DND-41 (cell line): ENCODE measurements at regions not wholly inside any gene's neighbourhood (a gene's known extent, or its start where the extent isn't known, plus 50 kb on each side); places are given as distances from the start of the nearest gene placed in this dataset.
"Not testable (repeated sequence)": the region's sequence is repeated elsewhere in the genome, so short reads cannot be mapped to it uniquely, and the experiment has no call there.

Source experiments
- ATAC-seq: fragments of 200-7000 bp; cut with Tn5 transposase; 3 replicates; pipeline ENCODE4 v1.9.1; 2021; ENCODE audit warnings: low read depth; ENCODE audit not compliant: insufficient read depth
- DNase-seq: peaks from one replicate; pipeline ENCODE4 v3.0.0-alpha.2; 2020
- H2AFZ ChIP-seq: 2 replicates; pipeline ENCODE4 v1.6.0; 2012; ENCODE audit warnings: low read depth, low read length
- H3K27ac ChIP-seq: 2 replicates; pipeline ENCODE4 v1.5.1; 2012; ENCODE audit warnings: low read length, inconsistent platforms
- H3K27me3 ChIP-seq: fragments of 200-600 bp; sonication (generic); 2 replicates; pipeline ENCODE4 v1.6.0; 2012; ENCODE audit warnings: low read length, mild to moderate bottlenecking, inconsistent platforms; ENCODE audit not compliant: insufficient read depth, poor library complexity
- H3K36me3 ChIP-seq: 2 replicates; pipeline ENCODE4 v1.5.1; 2012; ENCODE audit warnings: low read length, inconsistent platforms; ENCODE audit not compliant: insufficient read depth
- H3K4me1 ChIP-seq: 2 replicates; pipeline ENCODE4 v1.5.1; 2012; ENCODE audit warnings: mild to moderate bottlenecking, low read length; ENCODE audit not compliant: insufficient read depth
- H3K4me2 ChIP-seq: 2 replicates; pipeline ENCODE4 v1.6.0; 2012; ENCODE audit warnings: mild to moderate bottlenecking, moderate library complexity, low read length, inconsistent platforms; ENCODE audit not compliant: insufficient read depth
- H3K4me3 ChIP-seq, 2 experiments: fragments of 200-600 bp in 1 of 2; shearing (Covaris generic) in 1 of 2; 2 replicates each; pipeline ENCODE4 v1.5.1; 2012 to 2016; ENCODE audit warnings: inconsistent platforms in 2 of 2, low read length in 2 of 2, mild to moderate bottlenecking in 2 of 2, low read depth in 1 of 2, moderate library complexity in 1 of 2
- H3K79me2 ChIP-seq: 2 replicates; pipeline ENCODE4 v1.6.0; 2012; ENCODE audit warnings: low read length, inconsistent platforms; ENCODE audit not compliant: insufficient read depth
- H3K9ac ChIP-seq: 2 replicates; pipeline ENCODE4 v1.6.0; 2012; ENCODE audit warnings: low read depth, mild to moderate bottlenecking, inconsistent platforms, low read length, moderate library complexity
- H3K9me3 ChIP-seq: 2 replicates; pipeline ENCODE4 v1.5.1; 2012; ENCODE audit warnings: low read length, moderate library complexity, mild to moderate bottlenecking, inconsistent platforms; ENCODE audit not compliant: insufficient read depth, severe bottlenecking
- H4K20me1 ChIP-seq: 2 replicates; pipeline ENCODE4 v1.6.0; 2012; ENCODE audit warnings: low read length; ENCODE audit not compliant: insufficient read depth
- EZH2 ChIP-seq: IDR thresholded peaks from 3 replicates; pipeline ENCODE4 v1.6.1; 2012; ENCODE audit warnings: borderline replicate concordance, low read depth, mild to moderate bottlenecking, moderate library complexity, low read length, inconsistent platforms; ENCODE audit not compliant: severe bottlenecking
- TF ChIP-seq, protein P1 (sequence below): IDR thresholded peaks from 2 replicates; pipeline ENCODE4 v1.5.1; 2012; ENCODE audit warnings: borderline replicate concordance, low read length, moderate library complexity, mild to moderate bottlenecking; ENCODE audit not compliant: poor library complexity, severe bottlenecking; ENCODE audit errors: extremely low read depth

GRCh38 chr15:81062937-81063336, 62.2 kb downstream of the TLNRD1 start:
- ATAC-seq (no peak), DNase-seq (no peak)
- no peak overlapping the region for H3K9ac ChIP-seq
- no peaks in the 10 kb centered on the region for H3K9me3 ChIP-seq
- H3K36me3 ChIP-seq: no peaks in the 10 kb centered on the region
- H3K79me2 ChIP-seq: no peaks in the 10 kb centered on the region
- no peak for TF ChIP-seq EZH2
- TF ChIP-seq, protein P1, sequence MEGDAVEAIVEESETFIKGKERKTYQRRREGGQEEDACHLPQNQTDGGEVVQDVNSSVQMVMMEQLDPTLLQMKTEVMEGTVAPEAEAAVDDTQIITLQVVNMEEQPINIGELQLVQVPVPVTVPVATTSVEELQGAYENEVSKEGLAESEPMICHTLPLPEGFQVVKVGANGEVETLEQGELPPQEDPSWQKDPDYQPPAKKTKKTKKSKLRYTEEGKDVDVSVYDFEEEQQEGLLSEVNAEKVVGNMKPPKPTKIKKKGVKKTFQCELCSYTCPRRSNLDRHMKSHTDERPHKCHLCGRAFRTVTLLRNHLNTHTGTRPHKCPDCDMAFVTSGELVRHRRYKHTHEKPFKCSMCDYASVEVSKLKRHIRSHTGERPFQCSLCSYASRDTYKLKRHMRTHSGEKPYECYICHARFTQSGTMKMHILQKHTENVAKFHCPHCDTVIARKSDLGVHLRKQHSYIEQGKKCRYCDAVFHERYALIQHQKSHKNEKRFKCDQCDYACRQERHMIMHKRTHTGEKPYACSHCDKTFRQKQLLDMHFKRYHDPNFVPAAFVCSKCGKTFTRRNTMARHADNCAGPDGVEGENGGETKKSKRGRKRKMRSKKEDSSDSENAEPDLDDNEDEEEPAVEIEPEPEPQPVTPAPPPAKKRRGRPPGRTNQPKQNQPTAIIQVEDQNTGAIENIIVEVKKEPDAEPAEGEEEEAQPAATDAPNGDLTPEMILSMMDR: no peak
- no peak overlapping the region for H3K27ac ChIP-seq
- no peak overlapping the region for H3K4me3 ChIP-seq
- H3K4me1 ChIP-seq: no peaks in the 10 kb centered on the region
- no peak overlapping the region for H3K4me2 ChIP-seq
- H4K20me1 ChIP-seq: no peaks in the 10 kb centered on the region
- no peak overlapping the region for H2AFZ ChIP-seq
- H3K27me3 ChIP-seq: peaks cover 4% of the 10 kb centered on the region

GRCh38 chr15:81064253-81064652, 63.5 kb downstream of the TLNRD1 start:
- DNase-seq (no peak), ATAC-seq (no peak)
- Histone ChIP-seq H3K36me3 (no peaks in the 10 kb centered on the region), H3K4me3 (no peak overlapping the region), H2AFZ (no peak overlapping the region), H3K4me1 (no peaks in the 10 kb centered on the region), H3K27ac (no peak overlapping the region), H3K79me2 (no peaks in the 10 kb centered on the region), H3K4me2 (no peak overlapping the region), H3K9me3 (no peaks in the 10 kb centered on the region), H3K9ac (no peak overlapping the region), H3K27me3 (peaks cover 4% of the 10 kb centered on the region), H4K20me1 (no peaks in the 10 kb centered on the region)
- no peak for TF ChIP-seq EZH2
- TF ChIP-seq, protein P1: no peak

GRCh38 chr15:81067567-81067966, 66.5 kb upstream of the CFAP161 start:
- H3K9ac ChIP-seq, H3K27me3 ChIP-seq, H3K36me3 ChIP-seq, H3K4me2 ChIP-seq, H2AFZ ChIP-seq, H3K4me3 ChIP-seq, H3K27ac ChIP-seq, DNase-seq, H4K20me1 ChIP-seq, H3K79me2 ChIP-seq, ATAC-seq, H3K4me1 ChIP-seq, H3K9me3 ChIP-seq: not testable (repeated sequence)

DNA sequence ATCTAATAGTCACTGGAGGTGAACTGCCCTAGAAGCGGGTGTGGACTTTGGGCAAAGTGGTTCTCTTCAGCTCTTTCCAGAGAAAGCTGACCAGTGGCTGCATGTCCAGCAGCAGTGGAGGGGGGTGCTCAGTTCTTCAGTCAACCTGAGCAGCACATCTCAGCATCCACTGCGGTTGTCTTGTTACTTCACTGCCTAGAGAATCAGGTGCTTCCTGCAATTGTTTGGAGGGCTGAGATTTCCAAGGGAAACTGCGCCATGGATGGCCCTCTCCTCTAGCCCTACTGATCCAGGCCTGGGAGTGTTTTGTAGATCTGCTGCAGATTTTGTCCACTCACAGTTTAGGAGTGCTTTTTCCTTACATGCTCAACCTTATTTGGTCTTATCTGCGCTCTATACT, 65.6 kb upstream of the CFAP161 start:
- H3K9ac ChIP-seq: no peak overlapping the region
- no peak overlapping the region for H3K4me3 ChIP-seq
- no peaks in the 10 kb centered on the region for H3K79me2 ChIP-seq
- no peak for TF ChIP-seq EZH2
- TF ChIP-seq, protein P1: no peak
- H4K20me1 ChIP-seq: no peaks in the 10 kb centered on the region
- peaks cover 4% of the 10 kb centered on the region for H3K27me3 ChIP-seq
- H3K27ac ChIP-seq: no peak overlapping the region
- no peaks in the 10 kb centered on the region for H3K36me3 ChIP-seq
- no peaks in the 10 kb centered on the region for H3K9me3 ChIP-seq
- H3K4me2 ChIP-seq: no peak overlapping the region
- no peak for ATAC-seq
- no peak for DNase-seq
- H2AFZ ChIP-seq: no peak overlapping the region
- no peaks in the 10 kb centered on the region for H3K4me1 ChIP-seq
